Keratinocyte (primary cell): ENCODE measurements at regions not wholly inside any gene's neighbourhood (a gene's known extent, or its start where the extent isn't known, plus 50 kb on each side); places are given as distances from the start of the nearest gene placed in this dataset.

Source experiments
- CTCF ChIP-seq, 3 experiments: IDR thresholded peaks in 1 of 3; conservative IDR thresholded peaks in 1 of 3; optimal IDR thresholded peaks in 1 of 3; 2 replicates in 2 of 3; 3 replicates in 1 of 3; pipeline versions ENCODE3 to v1.5.1; 2011; ENCODE audit warnings: low read length in 3 of 3, mild to moderate bottlenecking in 3 of 3, moderate library complexity in 2 of 3, control low read depth in 1 of 3, inconsistent platforms in 1 of 3; ENCODE audit not compliant: insufficient read depth in 2 of 3; ENCODE audit errors: extremely low read depth in 1 of 3
- EZH2 ChIP-seq: IDR thresholded peaks from one replicate; pipeline ENCODE4 v1.6.1; 2012; ENCODE audit warnings: inconsistent platforms, mild to moderate bottlenecking, low read length, moderate library complexity

- TF ChIP-seq CTCF (optimal IDR thresholded peaks at IDR 0.05 in 1 of 3, IDR thresholded peaks at IDR 0.05 in 1 of 3, conservative IDR thresholded peaks at IDR 0.05 in 1 of 3; ENCODE audit: extremely low read depth in 1 of 3, insufficient read depth in 2 of 3, low read length in 3 of 3): no peak
- TF ChIP-seq EZH2: no peak
Measured at GRCh38 chr11:81174646-81175330, 1558.9 kb downstream of the FAM181B start.
